ENCODE measurements at regions not wholly inside any gene's neighbourhood (a gene's known extent, or its start where the extent isn't known, plus 50 kb on each side); places are given as distances from the start of the nearest gene placed in this dataset.

- TF ChIP-seq, protein P1, sequence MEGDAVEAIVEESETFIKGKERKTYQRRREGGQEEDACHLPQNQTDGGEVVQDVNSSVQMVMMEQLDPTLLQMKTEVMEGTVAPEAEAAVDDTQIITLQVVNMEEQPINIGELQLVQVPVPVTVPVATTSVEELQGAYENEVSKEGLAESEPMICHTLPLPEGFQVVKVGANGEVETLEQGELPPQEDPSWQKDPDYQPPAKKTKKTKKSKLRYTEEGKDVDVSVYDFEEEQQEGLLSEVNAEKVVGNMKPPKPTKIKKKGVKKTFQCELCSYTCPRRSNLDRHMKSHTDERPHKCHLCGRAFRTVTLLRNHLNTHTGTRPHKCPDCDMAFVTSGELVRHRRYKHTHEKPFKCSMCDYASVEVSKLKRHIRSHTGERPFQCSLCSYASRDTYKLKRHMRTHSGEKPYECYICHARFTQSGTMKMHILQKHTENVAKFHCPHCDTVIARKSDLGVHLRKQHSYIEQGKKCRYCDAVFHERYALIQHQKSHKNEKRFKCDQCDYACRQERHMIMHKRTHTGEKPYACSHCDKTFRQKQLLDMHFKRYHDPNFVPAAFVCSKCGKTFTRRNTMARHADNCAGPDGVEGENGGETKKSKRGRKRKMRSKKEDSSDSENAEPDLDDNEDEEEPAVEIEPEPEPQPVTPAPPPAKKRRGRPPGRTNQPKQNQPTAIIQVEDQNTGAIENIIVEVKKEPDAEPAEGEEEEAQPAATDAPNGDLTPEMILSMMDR (IDR thresholded peaks at IDR 0.05), result no peak
- no peak for TF ChIP-seq ZFX (IDR thresholded peaks at IDR 0.05; ENCODE audit: borderline replicate concordance)
Observed at GRCh38 chr14:85178864-85179263, 351.1 kb upstream of the FLRT2 start.

Data from 22Rv1 (cell line).